Panc1 (cell line): ENCODE measurements at regions not wholly inside any gene's neighbourhood (a gene's known extent, or its start where the extent isn't known, plus 50 kb on each side); places are given as distances from the start of the nearest gene placed in this dataset.

Experiments
- ATAC-seq: fragments of 200-7000 bp; cut with Tn5 transposase; 2 replicates; pipeline ENCODE4 v1.9.1; 2020; ENCODE audit warnings: mild to moderate bottlenecking, moderate library complexity
- BruUV-seq: library from RNA; stranded (reverse); fragments of 400-500 nt; replicated peaks from 2 replicates; lab custom pipeline; 2021; lab: Mats Ljungman, UMichigan
- CTCF ChIA-PET: fragments of 300-600 bp; sonication (Branson Sonifier 250); formaldehyde crosslinking; loops from one replicate; lab custom pipeline; 2022; ENCODE audit warnings: antibody characterized with exemption; lab: Charles Lee
- POLR2A ChIA-PET: fragments of 300-600 bp; sonication (Branson Sonifier 250); formaldehyde crosslinking; loops from one replicate; lab custom pipeline; 2022; ENCODE audit warnings: antibody characterized with exemption; lab: Charles Lee
- DNase-seq: peaks from one replicate; pipeline ENCODE4 v3.0.0-alpha.2; 2010; ENCODE audit warnings: low read depth, low spot score
- H3K27ac ChIP-seq: 2 replicates; pipeline ENCODE4 v1.5.1; 2011; ENCODE audit warnings: mild to moderate bottlenecking, low read length, inconsistent platforms
- H3K27me3 ChIP-seq: fragments of 200-500 bp; sonication (Bioruptor generic); 2 replicates; pipeline ENCODE4 v1.6.0; 2014; ENCODE audit warnings: low read length, inconsistent platforms; ENCODE audit not compliant: control insufficient read depth, insufficient read depth
- H3K36me3 ChIP-seq: fragments of 200-500 bp; sonication (Bioruptor generic); 2 replicates; pipeline ENCODE4 v1.5.1; 2014; ENCODE audit warnings: inconsistent platforms, mild to moderate bottlenecking, low read length, moderate library complexity; ENCODE audit not compliant: control insufficient read depth, insufficient read depth
- H3K4me1 ChIP-seq: 2 replicates; pipeline ENCODE4 v1.5.1; 2011; ENCODE audit warnings: inconsistent platforms, mild to moderate bottlenecking, low read length, moderate library complexity; ENCODE audit not compliant: control insufficient read depth, insufficient read depth
- H3K4me3 ChIP-seq, 2 experiments: 2 replicates each; pipeline ENCODE4 v1.5.1; 2011 to 2012; ENCODE audit warnings: low read depth in 2 of 2, low read length in 2 of 2, mild to moderate bottlenecking in 2 of 2, inconsistent platforms in 1 of 2, moderate library complexity in 1 of 2
- H3K9me3 ChIP-seq: fragments of 200-500 bp; sonication (Bioruptor generic); 2 replicates; pipeline ENCODE4 v1.5.1; 2014; ENCODE audit warnings: low read depth, mild to moderate bottlenecking, inconsistent platforms, low read length, moderate library complexity; ENCODE audit not compliant: control insufficient read depth, insufficient read depth
- POLR2AphosphoS5 ChIP-seq: IDR thresholded peaks from 2 replicates; pipeline ENCODE4 v1.6.1; 2012; ENCODE audit warnings: mild to moderate bottlenecking, low read depth, low read length, moderate library complexity
- SIN3A ChIP-seq: IDR thresholded peaks from 2 replicates; pipeline ENCODE4 v1.6.1; 2012; ENCODE audit warnings: low read depth, mild to moderate bottlenecking, low read length, moderate library complexity, borderline replicate concordance; ENCODE audit not compliant: insufficient read depth
- TCF7L2 ChIP-seq: IDR thresholded peaks from 2 replicates; pipeline ENCODE4 v1.6.1; 2011; ENCODE audit warnings: mild to moderate bottlenecking, low read depth, low read length, inconsistent platforms
- in situ Hi-C: cut with HindIII; loops from 2 replicates; pipeline ENCODE4 v1.10.0; 2016; ENCODE audit warnings: low sequenced_read_pairs, low pct_unique_long_range_greater_than_20kb
- intact Hi-C: fragments of 100-400 bp; cut with micrococcal nuclease; formaldehyde crosslinking; loops from one replicate; pipeline ENCODE4 v1.10.0; 2022; ENCODE audit not compliant: unreplicated experiment
- TF ChIP-seq, protein P1 (sequence below), 2 experiments: IDR thresholded peaks; 2 replicates each; pipeline ENCODE4 v1.6.1; 2011 to 2012; ENCODE audit warnings: low read depth in 2 of 2, control low read depth in 1 of 2, low read length in 1 of 2, mild to moderate bottlenecking in 1 of 2, moderate library complexity in 1 of 2; ENCODE audit not compliant: insufficient read depth in 1 of 2
- TF ChIP-seq, protein P2 (sequence below): fragments of 450-650 bp; IDR thresholded peaks from 2 replicates; pipeline ENCODE4 v1.5.1; 2017; ENCODE audit warnings: mild to moderate bottlenecking

DNA sequence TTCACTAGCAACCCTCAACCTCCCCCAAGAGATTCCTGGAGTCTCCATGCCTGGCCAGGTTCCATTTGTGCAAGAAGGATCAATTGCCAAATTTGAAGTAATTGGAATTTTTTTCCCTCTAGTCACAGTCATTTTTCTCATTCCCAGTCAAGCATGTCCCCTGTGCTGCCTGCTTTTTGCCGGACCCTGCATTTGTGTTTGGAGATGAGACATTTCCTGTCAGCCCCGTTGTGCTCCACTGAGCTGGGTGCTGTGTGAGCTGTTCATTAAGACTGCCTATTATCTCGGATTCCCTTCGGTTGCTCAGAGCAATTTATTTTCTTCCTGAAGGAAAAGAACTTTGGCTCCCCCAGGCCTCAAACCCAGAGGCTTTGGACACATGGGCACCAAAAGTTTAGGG is 201.0 kb upstream of the NLRP1 start:
- Histone ChIP-seq H3K4me1 (no peaks in the 10 kb centered on the region), H3K4me3 (no peak overlapping the region), H3K9me3 (no peaks in the 10 kb centered on the region), H3K27me3 (no peaks in the 10 kb centered on the region), H3K36me3 (no peaks in the 10 kb centered on the region), H3K27ac (no peak overlapping the region)
- ATAC-seq = no peak
- ChIA-PET POLR2A (no interaction called here), CTCF (no interaction called here)
- DNase-seq = no peak
- intact Hi-C loops = no loop called here
- in situ Hi-C loops = no loop called here
- BruUV-seq = no TSS peak
- TF ChIP-seq, protein P1, sequence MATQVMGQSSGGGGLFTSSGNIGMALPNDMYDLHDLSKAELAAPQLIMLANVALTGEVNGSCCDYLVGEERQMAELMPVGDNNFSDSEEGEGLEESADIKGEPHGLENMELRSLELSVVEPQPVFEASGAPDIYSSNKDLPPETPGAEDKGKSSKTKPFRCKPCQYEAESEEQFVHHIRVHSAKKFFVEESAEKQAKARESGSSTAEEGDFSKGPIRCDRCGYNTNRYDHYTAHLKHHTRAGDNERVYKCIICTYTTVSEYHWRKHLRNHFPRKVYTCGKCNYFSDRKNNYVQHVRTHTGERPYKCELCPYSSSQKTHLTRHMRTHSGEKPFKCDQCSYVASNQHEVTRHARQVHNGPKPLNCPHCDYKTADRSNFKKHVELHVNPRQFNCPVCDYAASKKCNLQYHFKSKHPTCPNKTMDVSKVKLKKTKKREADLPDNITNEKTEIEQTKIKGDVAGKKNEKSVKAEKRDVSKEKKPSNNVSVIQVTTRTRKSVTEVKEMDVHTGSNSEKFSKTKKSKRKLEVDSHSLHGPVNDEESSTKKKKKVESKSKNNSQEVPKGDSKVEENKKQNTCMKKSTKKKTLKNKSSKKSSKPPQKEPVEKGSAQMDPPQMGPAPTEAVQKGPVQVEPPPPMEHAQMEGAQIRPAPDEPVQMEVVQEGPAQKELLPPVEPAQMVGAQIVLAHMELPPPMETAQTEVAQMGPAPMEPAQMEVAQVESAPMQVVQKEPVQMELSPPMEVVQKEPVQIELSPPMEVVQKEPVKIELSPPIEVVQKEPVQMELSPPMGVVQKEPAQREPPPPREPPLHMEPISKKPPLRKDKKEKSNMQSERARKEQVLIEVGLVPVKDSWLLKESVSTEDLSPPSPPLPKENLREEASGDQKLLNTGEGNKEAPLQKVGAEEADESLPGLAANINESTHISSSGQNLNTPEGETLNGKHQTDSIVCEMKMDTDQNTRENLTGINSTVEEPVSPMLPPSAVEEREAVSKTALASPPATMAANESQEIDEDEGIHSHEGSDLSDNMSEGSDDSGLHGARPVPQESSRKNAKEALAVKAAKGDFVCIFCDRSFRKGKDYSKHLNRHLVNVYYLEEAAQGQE (IDR thresholded peaks at IDR 0.05; ENCODE audit: insufficient read depth in 1 of 2, low read depth in 2 of 2, low read length in 1 of 2) = no peak
- TF ChIP-seq, protein P2, sequence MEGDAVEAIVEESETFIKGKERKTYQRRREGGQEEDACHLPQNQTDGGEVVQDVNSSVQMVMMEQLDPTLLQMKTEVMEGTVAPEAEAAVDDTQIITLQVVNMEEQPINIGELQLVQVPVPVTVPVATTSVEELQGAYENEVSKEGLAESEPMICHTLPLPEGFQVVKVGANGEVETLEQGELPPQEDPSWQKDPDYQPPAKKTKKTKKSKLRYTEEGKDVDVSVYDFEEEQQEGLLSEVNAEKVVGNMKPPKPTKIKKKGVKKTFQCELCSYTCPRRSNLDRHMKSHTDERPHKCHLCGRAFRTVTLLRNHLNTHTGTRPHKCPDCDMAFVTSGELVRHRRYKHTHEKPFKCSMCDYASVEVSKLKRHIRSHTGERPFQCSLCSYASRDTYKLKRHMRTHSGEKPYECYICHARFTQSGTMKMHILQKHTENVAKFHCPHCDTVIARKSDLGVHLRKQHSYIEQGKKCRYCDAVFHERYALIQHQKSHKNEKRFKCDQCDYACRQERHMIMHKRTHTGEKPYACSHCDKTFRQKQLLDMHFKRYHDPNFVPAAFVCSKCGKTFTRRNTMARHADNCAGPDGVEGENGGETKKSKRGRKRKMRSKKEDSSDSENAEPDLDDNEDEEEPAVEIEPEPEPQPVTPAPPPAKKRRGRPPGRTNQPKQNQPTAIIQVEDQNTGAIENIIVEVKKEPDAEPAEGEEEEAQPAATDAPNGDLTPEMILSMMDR = no peak
- TF ChIP-seq TCF7L2 (no peak), POLR2AphosphoS5 (no peak), SIN3A (no peak)

DNA sequence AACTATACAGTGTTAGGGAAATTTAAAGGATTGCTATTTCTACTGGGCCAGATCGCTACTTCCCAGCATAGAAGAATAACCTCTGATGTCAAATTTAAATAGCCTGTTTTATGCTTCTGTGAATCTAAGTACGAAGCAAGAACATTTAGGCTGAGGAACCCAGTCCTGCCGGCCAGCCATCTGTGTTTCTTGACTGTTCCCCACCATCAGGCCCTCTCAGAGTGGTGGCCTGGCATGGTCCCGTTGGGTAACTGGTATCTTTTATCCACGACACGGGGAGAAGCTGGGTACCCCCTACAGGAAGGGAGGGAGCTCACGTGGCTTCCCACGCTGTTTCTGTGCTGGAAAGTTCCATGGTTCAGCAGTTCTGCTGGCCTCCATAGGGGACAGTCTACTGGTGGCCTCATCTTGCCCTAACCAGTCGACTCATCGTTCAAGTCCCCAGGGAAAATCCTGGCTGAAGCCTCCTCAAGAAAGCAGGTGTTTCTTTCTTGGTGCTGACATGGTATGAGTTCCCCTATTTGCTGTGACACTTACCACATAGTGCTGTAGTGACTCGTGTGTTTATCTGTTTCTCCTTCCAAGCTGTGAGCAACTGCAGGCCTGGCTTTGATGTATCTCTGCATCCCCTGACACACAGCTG is 201.7 kb upstream of the NLRP1 start:
- TF ChIP-seq SIN3A = no peak
- TF ChIP-seq, protein P2 = no peak
- TF ChIP-seq POLR2AphosphoS5 = no peak
- Histone ChIP-seq H3K9me3 (no peaks in the 10 kb centered on the region), H3K36me3 (no peaks in the 10 kb centered on the region), H3K27ac (no peak overlapping the region), H3K27me3 (no peaks in the 10 kb centered on the region), H3K4me3 (no peak overlapping the region), H3K4me1 (no peaks in the 10 kb centered on the region)
- BruUV-seq = no TSS peak
- ChIA-PET CTCF (no interaction called here), POLR2A (interaction anchor here (0.6 kb wide), 1 partner anchor 12 kb away, joined by 4 read pairs; no protein-coding TSS in a partner anchor)
- in situ Hi-C loops (no loop called here), intact Hi-C loops (no loop called here)
- DNase-seq (no peak), ATAC-seq (no peak)
